Stomach (tissue), 4 donors: ENCODE measurements at regions not wholly inside any gene's neighbourhood (a gene's known extent, or its start where the extent isn't known, plus 50 kb on each side); places are given as distances from the start of the nearest gene placed in this dataset.

ENCODE experiments used
- CTCF ChIP-seq, 7 experiments: fragments of 450-650 bp in 4 of 7; fragments of 200-600 bp in 3 of 7; sonication (generic) in 3 of 7; IDR thresholded peaks; one replicate each; pipeline ENCODE4 v1.5.1; 2016 to 2019; ENCODE audit warnings: antibody characterized with exemption in 7 of 7, control low read depth in 2 of 7, mild to moderate bottlenecking in 1 of 7
- EP300 ChIP-seq: sonication (generic); formaldehyde crosslinking; IDR thresholded peaks from one replicate; pipeline ENCODE4 v1.6.1; 2017; ENCODE audit warnings: antibody characterized with exemption
- POLR2A ChIP-seq, 4 donors: fragments of 450-650 bp; IDR thresholded peaks; one replicate each; pipeline ENCODE4 v1.6.1; 2016; ENCODE audit warnings: antibody characterized with exemption in 4 of 4, control low read depth in 2 of 4, mild to moderate bottlenecking in 1 of 4, moderate library complexity in 1 of 4
- POLR2AphosphoS5 ChIP-seq, 3 donors: sonication (generic); formaldehyde crosslinking; IDR thresholded peaks; one replicate each; pipeline ENCODE4 v1.6.1; 2016; ENCODE audit warnings: antibody characterized with exemption in 3 of 3

DNA sequence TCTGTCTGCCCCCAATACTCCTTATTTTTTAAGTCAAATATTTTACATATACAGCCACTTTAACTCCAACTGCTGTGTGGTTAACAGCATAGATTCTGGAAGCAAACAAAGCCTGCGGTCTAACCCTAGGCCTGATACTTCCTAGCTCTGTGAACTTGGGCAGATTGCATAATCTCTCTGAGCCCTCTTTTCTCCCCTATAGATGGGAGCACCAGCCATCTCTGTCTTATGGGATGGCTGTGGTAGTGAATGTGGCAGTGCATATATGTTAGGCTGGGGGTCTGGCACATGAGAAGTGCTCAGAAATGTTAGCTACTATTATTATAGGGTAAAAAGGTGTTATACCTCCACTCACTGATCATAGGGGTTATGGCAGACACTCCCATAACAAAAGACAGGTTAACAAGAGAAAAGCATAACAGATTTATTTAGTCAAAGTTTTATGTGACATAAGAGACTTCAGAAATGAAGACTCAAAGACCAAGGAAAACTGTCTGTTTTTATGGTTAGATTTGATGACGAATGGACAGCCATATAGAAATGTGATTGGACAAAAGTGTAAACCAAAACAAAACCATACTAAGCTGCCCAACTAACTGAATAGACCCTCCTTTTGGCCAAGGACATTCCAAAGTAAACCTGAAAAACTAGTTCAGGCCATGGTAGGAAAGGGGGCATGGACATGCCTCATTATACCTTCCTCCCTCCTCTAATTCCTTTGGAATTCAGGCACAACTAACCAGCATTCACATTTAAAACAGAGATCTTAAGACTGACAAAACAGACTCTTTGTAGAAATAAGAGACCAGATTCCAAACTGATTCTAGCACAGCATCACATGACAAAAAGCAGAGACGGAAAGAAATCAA is 53.9 kb upstream of the DAZL start:
- no peak for TF ChIP-seq CTCF (IDR thresholded peaks at IDR 0.05)
- no peak for TF ChIP-seq POLR2AphosphoS5 (IDR thresholded peaks at IDR 0.05)
- no peak for TF ChIP-seq POLR2A (IDR thresholded peaks at IDR 0.05)
- no peak for TF ChIP-seq EP300
